K562 (cell line): ENCODE measurements at regions not wholly inside any gene's neighbourhood (a gene's known extent, or its start where the extent isn't known, plus 50 kb on each side); places are given as distances from the start of the nearest gene placed in this dataset.

Experiments
- ATAC-seq: fragments of 200-7000 bp; cut with Tn5 transposase; 3 replicates; pipeline ENCODE4 v1.9.1; 2020; ENCODE audit warnings: moderate library complexity
- BruUV-seq: library from RNA; stranded (reverse); fragments of 400-500 nt; replicated peaks from 2 replicates; lab custom pipeline; 2021; lab: Mats Ljungman, UMichigan
- CTCF ChIA-PET: fragments of 300-600 bp; formaldehyde crosslinking; extraction: SDS; loops from one replicate; lab custom pipeline; 2021; ENCODE audit warnings: low intra/inter-chr PET ratio; lab: Yijun Ruan, JAX
- POLR2A ChIA-PET: fragments of 300-600, 350-650 bp; sonication (Branson Sonifier 250); formaldehyde crosslinking; extraction: SDS; loops from one replicate; lab custom pipeline; 2021; ENCODE audit warnings: antibody characterized with exemption, inconsistent platforms; lab: Yijun Ruan, JAX
- DNase-seq, 4 experiments: peaks; one replicate each; pipeline versions ENCODE4 v3.0.0 to v3.0.0-alpha.2; 2011 to 2018; ENCODE audit warnings: low spot score in 3 of 4, mixed read lengths in 3 of 4; ENCODE audit errors: extremely low read depth in 1 of 4
- FAIRE-seq: peaks from 2 replicates; lab custom pipeline; 2011; peaks lifted over from hg19 to GRCh38; lab: Jason Lieb, UNC
- H2AFZ ChIP-seq: 2 replicates; pipeline ENCODE4 v1.6.0; 2011; ENCODE audit warnings: low read depth, low read length, control low read depth, inconsistent platforms
- H3K27ac ChIP-seq: fragments of 200-600 bp; 3 replicates; pipeline ENCODE4 v1.8.0; 2011; ENCODE audit warnings: low read depth, mild to moderate bottlenecking, control low read depth, inconsistent platforms, low read length, moderate library complexity, mixed read lengths; ENCODE audit errors: extremely low read depth
- H3K27me3 ChIP-seq, 2 experiments: fragments of 300-600 bp in 1 of 2; 2 replicates in 1 of 2; 3 replicates in 1 of 2; pipeline versions ENCODE4 v1.6.0 to v1.8.0; 2011; ENCODE audit warnings: inconsistent platforms in 2 of 2, low read length in 2 of 2, mild to moderate bottlenecking in 1 of 2, mixed read lengths in 1 of 2, moderate library complexity in 1 of 2; ENCODE audit not compliant: control insufficient read depth in 2 of 2, insufficient read depth in 2 of 2
- H3K36me3 ChIP-seq: fragments of 300-600 bp; 3 replicates; pipeline ENCODE4 v1.8.0; 2011; ENCODE audit warnings: mild to moderate bottlenecking, low read length, inconsistent platforms; ENCODE audit not compliant: control insufficient read depth, insufficient read depth
- H3K4me1 ChIP-seq, 2 experiments: fragments of 200-600 bp in 1 of 2; replicated peaks in 1 of 2; 2 replicates in 1 of 2; 3 replicates in 1 of 2; pipeline versions ENCODE4 v1.5.1 to v1.8.0; 2011; ENCODE audit warnings: inconsistent platforms in 2 of 2, low read length in 2 of 2, mild to moderate bottlenecking in 1 of 2, mixed read lengths in 1 of 2, moderate library complexity in 1 of 2; ENCODE audit not compliant: control insufficient read depth in 2 of 2, insufficient read depth in 2 of 2
- H3K4me2 ChIP-seq: 2 replicates; pipeline ENCODE4 v1.6.1; 2011; ENCODE audit warnings: low read length, control low read depth, inconsistent platforms, mixed read lengths; ENCODE audit not compliant: insufficient read depth
- H3K4me3 ChIP-seq: fragments of 200-600 bp; sonication (generic), shearing (Covaris generic); 2 replicates; pipeline ENCODE4 v1.5.1; 2016; ENCODE audit warnings: control low read depth, inconsistent platforms
- H3K79me2 ChIP-seq: fragments of 200-600 bp; 3 replicates; pipeline ENCODE4 v1.8.0; 2011; ENCODE audit warnings: low read length, inconsistent platforms; ENCODE audit not compliant: control insufficient read depth, insufficient read depth
- H3K9ac ChIP-seq, 2 experiments: 2 replicates each; pipeline versions ENCODE4 v1.6.0 to v1.6.1; 2011; ENCODE audit warnings: low read depth in 2 of 2, low read length in 2 of 2, control low read depth in 1 of 2, inconsistent platforms in 1 of 2, mild to moderate bottlenecking in 1 of 2, mixed read lengths in 1 of 2; ENCODE audit not compliant: insufficient read depth in 1 of 2
- H3K9me1 ChIP-seq: one replicate; pipeline ENCODE4 v1.6.0; 2011; ENCODE audit warnings: inconsistent platforms, mild to moderate bottlenecking, low read length, moderate library complexity; ENCODE audit not compliant: control insufficient read depth, insufficient read depth
- H3K9me3 ChIP-seq: replicated peaks from 2 replicates; pipeline ENCODE4 v1.5.1; 2011; ENCODE audit warnings: low read depth, low read length, inconsistent platforms; ENCODE audit not compliant: control insufficient read depth, insufficient read depth
- H4K20me1 ChIP-seq: replicated peaks from 2 replicates; pipeline ENCODE4 v1.6.1; 2011; ENCODE audit warnings: low read length, inconsistent platforms, mixed read lengths; ENCODE audit not compliant: control insufficient read depth, insufficient read depth
- ARID1B ChIP-seq: fragments of 450-650 bp; IDR thresholded peaks from 2 replicates; pipeline ENCODE4 v1.6.1; 2016; ENCODE audit warnings: antibody characterized with exemption, mild to moderate bottlenecking, inconsistent platforms
- BRCA1 ChIP-seq, 2 experiments: fragments of 450-650 bp in 1 of 2; sonication (generic) in 1 of 2; formaldehyde crosslinking in 1 of 2; IDR thresholded peaks; 2 replicates each; pipeline versions ENCODE4 v1.5.0 to v1.6.1; 2017 to 2020; ENCODE audit warnings: mild to moderate bottlenecking in 1 of 2, missing genetic modification reagents in 1 of 2
- C11orf30 ChIP-seq: fragments of 450-650 bp; IDR thresholded peaks from 2 replicates; pipeline ENCODE4 v1.6.1; 2016; ENCODE audit warnings: low read depth, mild to moderate bottlenecking
- HEY1 ChIP-seq: fragments of 250-450 bp; sonication (Bioruptor Pico); IDR thresholded peaks from 2 replicates; pipeline ENCODE4 v1.5.0; 2020; ENCODE audit warnings: mild to moderate bottlenecking, moderate library complexity, borderline replicate concordance
- OTX1 ChIP-seq: fragments of 450-650 bp; formaldehyde crosslinking; IDR thresholded peaks from 2 replicates; pipeline ENCODE4 v1.4.0; 2022; ENCODE audit warnings: mild to moderate bottlenecking
- ZNF217 ChIP-seq: sonication (generic); formaldehyde crosslinking; IDR thresholded peaks from 2 replicates; pipeline ENCODE4 v1.8.0; 2022; ENCODE audit warnings: mild to moderate bottlenecking, missing genetic modification reagents
- whole genome bisulfite sequencing: fragments of 100-300 bp; shearing (Covaris generic); methylation state at CpG from one replicate; pipeline ENCODE4 v1.1.6; 2016; ENCODE audit warnings: low coverage, mixed read lengths; ENCODE audit not compliant: insufficient coverage; ENCODE audit errors: missing lambda C conversion rate; 5-methylcytosine and 5-hydroxymethylcytosine counted together
- in situ Hi-C: fragments of 300-500 bp; cut with MboI; formaldehyde crosslinking; loops from 4 replicates; pipeline ENCODE4 v1.15.0; 2018; ENCODE audit warnings: inconsistent platforms, mixed read lengths
- intact Hi-C: fragments of 100-400 bp; cut with micrococcal nuclease; formaldehyde crosslinking; loops from 2 replicates; pipeline ENCODE4 v1.14.2; 2022

- Histone ChIP-seq H3K27me3 (no peaks in the 10 kb centered on the region), H4K20me1 (no peaks in the 10 kb centered on the region), H3K4me2 (no peak overlapping the region), H3K79me2 (no peaks in the 10 kb centered on the region), H3K9me3 (peaks cover 9% of the 10 kb centered on the region)
- FAIRE-seq, result no peak
- no peak for DNase-seq
- BruUV-seq, result no TSS peak
- no peak for TF ChIP-seq ZNF217
- TF ChIP-seq OTX1, result no peak
- TF ChIP-seq ARID1B, result no peak
- TF ChIP-seq, all 486 proteins: peak for 0
- H2AFZ ChIP-seq, result no peak overlapping the region
- ChIA-PET POLR2A (no interaction called here), CTCF (no interaction called here)
- H3K9ac ChIP-seq, result no peak overlapping the region
- no peak for ATAC-seq
- no peaks in the 10 kb centered on the region for H3K4me1 ChIP-seq
- no peaks in the 10 kb centered on the region for H3K9me1 ChIP-seq
- 1% methylated on average over 3 of the region's 3 CpGs for WGBS
- in situ Hi-C loops, result no loop called here
- no peaks in the 10 kb centered on the region for H3K36me3 ChIP-seq
- no peak overlapping the region for H3K4me3 ChIP-seq
- intact Hi-C loops, result no loop called here
- H3K27ac ChIP-seq, result no peak overlapping the region
Measured at GRCh38 chr6:145381941-145382340, 353.4 kb downstream of the EPM2A start.

- H3K9ac ChIP-seq, result no peak overlapping the region
- H2AFZ ChIP-seq, result no peak overlapping the region
- 1% methylated on average over 3 of the region's 3 CpGs for WGBS
- in situ Hi-C loops, result no loop called here
- ChIA-PET POLR2A (no interaction called here), CTCF (no interaction called here)
- H3K27me3 ChIP-seq, result no peaks in the 10 kb centered on the region
- peaks cover 4% of the 10 kb centered on the region for H3K9me3 ChIP-seq
- no peaks in the 10 kb centered on the region for H3K79me2 ChIP-seq
- ATAC-seq, result no peak
- intact Hi-C loops, result no loop called here
- no peak overlapping the region for H3K4me3 ChIP-seq
- TF ChIP-seq BRCA1 (IDR thresholded peaks at IDR 0.05) (no peak), BRCA1 (CRISPR knock-in tag; IDR thresholded peaks at IDR 0.05) (no peak), HEY1 (CRISPR knock-in tag) (no peak), C11orf30 (no peak)
- H4K20me1 ChIP-seq, result no peaks in the 10 kb centered on the region
- no peak overlapping the region for H3K4me2 ChIP-seq
- H3K27ac ChIP-seq, result no peak overlapping the region
- no peaks in the 10 kb centered on the region for H3K36me3 ChIP-seq
- no peaks in the 10 kb centered on the region for H3K9me1 ChIP-seq
- BruUV-seq, result no TSS peak
- H3K4me1 ChIP-seq, result no peaks in the 10 kb centered on the region
- DNase-seq, result no peak
- FAIRE-seq, result no peak
Measured at GRCh38 chr6:145383428-145383827, 351.9 kb downstream of the EPM2A start.
